Hypothalamus (tissue), 51 donors: ENCODE measurements at regions not wholly inside any gene's neighbourhood (a gene's known extent, or its start where the extent isn't known, plus 50 kb on each side); places are given as distances from the start of the nearest gene placed in this dataset.
A peak's percentile ranks its signal among the peaks of the same experiment; 100 is the strongest.
"Not testable (repeated sequence)": the region's sequence is repeated elsewhere in the genome, so short reads cannot be mapped to it uniquely, and the experiment has no call there.

Source experiments
- DNase-seq, 51 donors: peaks; one replicate each; lab custom pipeline; 2025; lab: John Stamatoyannopoulos, UW

- no peak for DNase-seq
Measured at GRCh38 chr3:194906970-194907629, 221.4 kb downstream of the FAM43A start.

GRCh38 chr3:194907811-194908210, 222.1 kb downstream of the FAM43A start:
- DNase-seq = no peak

GRCh38 chr3:194908496-194908895, 222.8 kb downstream of the FAM43A start:
- DNase-seq = no peak

GRCh38 chr3:194908972-194909371, 223.3 kb downstream of the FAM43A start:
- no peak for DNase-seq

- DNase-seq = no peak
Measured at GRCh38 chr3:194910414-194910984, 224.8 kb downstream of the FAM43A start.

GRCh38 chr3:194913316-194913715, 227.6 kb downstream of the FAM43A start:
- no peak for DNase-seq

- not testable (repeated sequence) for DNase-seq
Measured at GRCh38 chr3:194924889-194925288, 239.2 kb downstream of the FAM43A start.

GRCh38 chr3:194925614-194926013, 239.9 kb downstream of the FAM43A start:
- DNase-seq = no peak

- DNase-seq = no peak
Measured at GRCh38 chr3:194928227-194928626, 242.5 kb downstream of the FAM43A start.

- DNase-seq = no peak
Measured at GRCh38 chr3:194928831-194929577, 243.3 kb downstream of the FAM43A start.

GRCh38 chr3:194929578-194929960, 243.9 kb downstream of the FAM43A start:
- no peak for DNase-seq

GRCh38 chr3:194930377-194931204, 244.9 kb downstream of the FAM43A start:
- DNase-seq = peak in 8 of 51 donors; percentile 16 to 71 (median 27)

GRCh38 chr3:194931347-194931746, 245.7 kb downstream of the FAM43A start:
- no peak for DNase-seq

GRCh38 chr3:194931865-194932264, 246.2 kb downstream of the FAM43A start:
- DNase-seq = no peak

- no peak for DNase-seq
Measured at GRCh38 chr3:194933465-194933864, 247.8 kb downstream of the FAM43A start.

GRCh38 chr3:194935061-194935460, 249.4 kb downstream of the FAM43A start:
- DNase-seq = peak in 1 of 51 donors; percentile 5

- DNase-seq = no peak
Measured at GRCh38 chr3:194935632-194936470, 250.2 kb downstream of the FAM43A start.

- no peak for DNase-seq
Measured at GRCh38 chr3:194936659-194937058, 251.0 kb downstream of the FAM43A start.

- DNase-seq = no peak
Measured at GRCh38 chr3:194937144-194937543, 251.5 kb downstream of the FAM43A start.

- no peak for DNase-seq
Measured at GRCh38 chr3:194937882-194938321, 252.2 kb downstream of the FAM43A start.
